HepG2 (cell line): ENCODE measurements at regions not wholly inside any gene's neighbourhood (a gene's known extent, or its start where the extent isn't known, plus 50 kb on each side); places are given as distances from the start of the nearest gene placed in this dataset.

Experiments
- ATAC-seq: fragments of 200-7000 bp; cut with Tn5 transposase; 3 replicates; pipeline ENCODE4 v1.9.1; 2020; ENCODE audit warnings: mild to moderate bottlenecking, moderate library complexity
- BruUV-seq: library from RNA; stranded (reverse); fragments of 400-500 nt; replicated peaks from 2 replicates; lab custom pipeline; 2021; lab: Mats Ljungman, UMichigan
- CTCF ChIA-PET: fragments of 300-600 bp; formaldehyde crosslinking; extraction: SDS; loops from one replicate; lab custom pipeline; 2021; ENCODE audit warnings: low total read pairs, inconsistent platforms, low intra/inter-chr PET ratio; lab: Yijun Ruan, JAX
- POLR2A ChIA-PET: fragments of 350-600 bp; sonication (Branson Sonifier 250); formaldehyde crosslinking; loops from one replicate; lab custom pipeline; 2020; ENCODE audit warnings: antibody characterized with exemption, inconsistent platforms; lab: Yijun Ruan, JAX
- DNase-seq: peaks from one replicate; pipeline ENCODE4 v3.0.0-alpha.2; 2015; ENCODE audit warnings: low spot score
- FAIRE-seq: peaks from 3 replicates; lab custom pipeline; 2011; peaks lifted over from hg19 to GRCh38; lab: Jason Lieb, UNC
- H2AFZ ChIP-seq: one replicate; pipeline ENCODE4 v1.6.1; 2011; ENCODE audit warnings: low read length, inconsistent platforms
- H3K27ac ChIP-seq: fragments of 300-600 bp; 3 replicates; pipeline ENCODE4 v1.8.0; 2011; ENCODE audit warnings: mixed run types, mild to moderate bottlenecking, mixed read lengths, low read length, inconsistent platforms; ENCODE audit not compliant: insufficient read depth; ENCODE audit errors: extremely low read length
- H3K27me3 ChIP-seq, 2 experiments: fragments of 200-600 bp in 1 of 2; 2 replicates in 1 of 2; 3 replicates in 1 of 2; pipeline versions ENCODE4 v1.6.0 to v1.8.0; 2011; ENCODE audit warnings: low read length in 2 of 2, mild to moderate bottlenecking in 2 of 2, moderate library complexity in 2 of 2, inconsistent platforms in 1 of 2; ENCODE audit not compliant: insufficient read depth in 2 of 2, control insufficient read depth in 1 of 2
- H3K36me3 ChIP-seq, 2 experiments: fragments of 200-600 bp in 1 of 2; replicated peaks in 1 of 2; 2 replicates in 1 of 2; 3 replicates in 1 of 2; pipeline versions ENCODE4 v1.5.1 to v1.8.0; 2011; ENCODE audit warnings: low read length in 2 of 2, inconsistent platforms in 1 of 2; ENCODE audit not compliant: insufficient read depth in 2 of 2, control insufficient read depth in 1 of 2
- H3K4me1 ChIP-seq: 2 replicates; pipeline ENCODE4 v1.5.1; 2012; ENCODE audit warnings: low read length, inconsistent platforms; ENCODE audit not compliant: insufficient read depth
- H3K4me2 ChIP-seq: 2 replicates; pipeline ENCODE4 v1.6.0; 2011; ENCODE audit warnings: low read depth, low read length, inconsistent platforms
- H3K4me3 ChIP-seq, 3 experiments: fragments of 200-600 bp in 1 of 3; sonication (generic), shearing (Covaris generic) in 1 of 3; replicated peaks in 1 of 3; 2 replicates each; pipeline ENCODE4 v1.5.1; 2011 to 2016; ENCODE audit warnings: low read length in 3 of 3, inconsistent platforms in 2 of 3, low read depth in 2 of 3, mild to moderate bottlenecking in 2 of 3, control low read depth in 1 of 3, mixed read lengths in 1 of 3; ENCODE audit not compliant: insufficient read depth in 1 of 3
- H3K79me2 ChIP-seq: one replicate; pipeline ENCODE4 v1.6.1; 2011; ENCODE audit warnings: low read length, inconsistent platforms; ENCODE audit not compliant: insufficient read depth
- H3K9ac ChIP-seq: 2 replicates; pipeline ENCODE4 v1.6.0; 2011; ENCODE audit warnings: mild to moderate bottlenecking, low read depth, low read length, inconsistent platforms; ENCODE audit not compliant: insufficient read depth
- H3K9me3 ChIP-seq: 2 replicates; pipeline ENCODE4 v1.5.1; 2012; ENCODE audit warnings: mild to moderate bottlenecking, low read length
- H4K20me1 ChIP-seq: 2 replicates; pipeline ENCODE4 v1.6.0; 2011; ENCODE audit warnings: inconsistent platforms, mild to moderate bottlenecking, low read length, moderate library complexity; ENCODE audit not compliant: insufficient read depth
- ARID4A ChIP-seq: sonication (generic); formaldehyde crosslinking; IDR thresholded peaks from 2 replicates; pipeline ENCODE4 v1.5.0; 2020; ENCODE audit warnings: mild to moderate bottlenecking, missing genetic modification reagents, borderline replicate concordance
- KDM3A ChIP-seq: IDR thresholded peaks from 2 replicates; pipeline ENCODE4 v1.6.1; 2018; ENCODE audit warnings: low read depth, missing compliant biosample characterization
- KLF11 ChIP-seq: IDR thresholded peaks from 2 replicates; pipeline ENCODE4 v1.6.1; 2016; ENCODE audit warnings: missing compliant biosample characterization
- MAFK ChIP-seq, 2 experiments: IDR thresholded peaks in 1 of 2; conservative IDR thresholded peaks in 1 of 2; 2 replicates each; pipeline ENCODE4 v1.6.1; 2011; ENCODE audit warnings: improper control_type of control experiment in 2 of 2, low read length in 2 of 2
- MAX ChIP-seq: IDR thresholded peaks from 2 replicates; pipeline ENCODE4 v1.6.1; 2012; ENCODE audit warnings: inconsistent platforms
- NR2C2 ChIP-seq: sonication (generic); formaldehyde crosslinking; IDR thresholded peaks from 2 replicates; pipeline ENCODE4 v1.4.0; 2020; ENCODE audit warnings: missing genetic modification reagents, mild to moderate bottlenecking, moderate library complexity, borderline replicate concordance
- RNF219 ChIP-seq: sonication (generic); formaldehyde crosslinking; IDR thresholded peaks from 2 replicates; pipeline ENCODE4 v1.5.0; 2020; ENCODE audit warnings: mild to moderate bottlenecking, missing genetic modification reagents
- TCF7 ChIP-seq: sonication (generic); IDR thresholded peaks from 2 replicates; pipeline ENCODE4 v1.6.1; 2016; ENCODE audit warnings: antibody characterized with exemption, low read depth
- ZNF468 ChIP-seq: sonication (generic); formaldehyde crosslinking; IDR thresholded peaks from 2 replicates; pipeline ENCODE4 v1.8.0; 2022; ENCODE audit warnings: mild to moderate bottlenecking, moderate library complexity, missing genetic modification reagents
- ZNF580 ChIP-seq: IDR thresholded peaks from 2 replicates; pipeline ENCODE4 v1.6.1; 2016; ENCODE audit warnings: low read depth, borderline replicate concordance
- ZNF607 ChIP-seq: sonication (generic); formaldehyde crosslinking; IDR thresholded peaks from 2 replicates; pipeline ENCODE4 v1.5.1; 2020; ENCODE audit warnings: missing genetic modification reagents, mild to moderate bottlenecking, borderline replicate concordance
- ZNF616 ChIP-seq: sonication (generic); formaldehyde crosslinking; IDR thresholded peaks from 2 replicates; pipeline ENCODE4 v1.5.0; 2020; ENCODE audit warnings: low read depth, mild to moderate bottlenecking, missing genetic modification reagents
- ZNF850 ChIP-seq: sonication (generic); formaldehyde crosslinking; conservative IDR thresholded peaks from 2 replicates; pipeline ENCODE4 v1.9.0; 2021; ENCODE audit warnings: mild to moderate bottlenecking, missing genetic modification reagents
- ZXDC ChIP-seq: sonication (generic); formaldehyde crosslinking; IDR thresholded peaks from 2 replicates; pipeline ENCODE4 v1.5.0; 2020; ENCODE audit warnings: mild to moderate bottlenecking, missing genetic modification reagents
- WGBS: methylation state at CpG from one replicate; pipeline ENCODE4 v1.1.6; 2017; ENCODE audit warnings: low lambda C conversion rate; 5-methylcytosine and 5-hydroxymethylcytosine counted together
- in situ Hi-C: cut with HindIII; loops from 2 replicates; pipeline ENCODE4 v1.10.0; 2017; ENCODE audit warnings: low pct_unique_long_range_greater_than_20kb; ENCODE audit not compliant: extremely low pct_ligation_motif_present
- intact Hi-C: fragments of 100-400 bp; cut with micrococcal nuclease; formaldehyde crosslinking; loops from one replicate; pipeline ENCODE4 v1.10.0; 2022; ENCODE audit not compliant: unreplicated experiment

GRCh38 chr5:88049737-88050136 is 218.9 kb downstream of the TMEM161B start (continued):
- TF ChIP-seq ZNF468 (CRISPR knock-in tag) (no peak), ZNF607 (CRISPR knock-in tag) (no peak), KLF11 (CRISPR knock-in tag) (no peak), ARID4A (CRISPR knock-in tag) (no peak)

- H3K36me3 ChIP-seq = no peaks in the 10 kb centered on the region
- ChIA-PET POLR2A (no interaction called here), CTCF (no interaction called here)
- H3K27me3 ChIP-seq = no peaks in the 10 kb centered on the region; a peak in 1 of 5 replicates
- H3K9ac ChIP-seq = no peak overlapping the region
- FAIRE-seq (no peak), DNase-seq (no peak), ATAC-seq (no peak)
- TF ChIP-seq RNF219 (CRISPR knock-in tag) (no peak), ZNF616 (CRISPR knock-in tag) (no peak), ZNF580 (no peak), ZXDC (no peak), TCF7 (no peak), MAFK (conservative IDR thresholded peaks at IDR 0.05 in 1 of 2, IDR thresholded peaks at IDR 0.05 in 1 of 2; ENCODE audit: low read length in 2 of 2) (no peak), MAX (no peak), NR2C2 (CRISPR knock-in tag) (no peak), ZNF850 (CRISPR knock-in tag) (no peak), KDM3A (no peak)
- no peaks in the 10 kb centered on the region for H3K79me2 ChIP-seq
- WGBS = 20% methylated on average over 3 of the region's 3 CpGs
- intact Hi-C loops = no loop called here
- no peak overlapping the region for H3K27ac ChIP-seq
- no peaks in the 10 kb centered on the region for H4K20me1 ChIP-seq
- no TSS peak for BruUV-seq
- no peaks in the 10 kb centered on the region for H3K4me1 ChIP-seq
- in situ Hi-C loops = no loop called here
- no peak overlapping the region for H3K4me3 ChIP-seq
- no peak overlapping the region for H2AFZ ChIP-seq
- H3K9me3 ChIP-seq = no peaks in the 10 kb centered on the region
- H3K4me2 ChIP-seq = no peak overlapping the region
Observed at GRCh38 chr5:88049156-88049555, 219.5 kb downstream of the TMEM161B start.
